NCI-H345 treated with DMSO at 0.1 percent for 48 hours (cell line): ENCODE measurements at regions not wholly inside any gene's neighbourhood (a gene's known extent, or its start where the extent isn't known, plus 50 kb on each side); places are given as distances from the start of the nearest gene placed in this dataset.

Source experiments
- DNase-seq: peaks from one replicate; lab custom pipeline; 2025; ENCODE audit not compliant: unreplicated experiment; lab: John Stamatoyannopoulos, UW

- DNase-seq: no peak
Measured at GRCh38 chrX:144790148-144790547, 457.2 kb upstream of the SPANXN1 start.

- DNase-seq: no peak
Measured at GRCh38 chrX:144791298-144791697, 456.0 kb upstream of the SPANXN1 start.

- DNase-seq: no peak
Measured at GRCh38 chrX:144798972-144799371, 448.3 kb upstream of the SPANXN1 start.

- no peak for DNase-seq
Measured at GRCh38 chrX:144801786-144802185, 445.5 kb upstream of the SPANXN1 start.

GRCh38 chrX:144809025-144809424, 438.3 kb upstream of the SPANXN1 start:
- DNase-seq: no peak

GRCh38 chrX:144810539-144810938, 436.8 kb upstream of the SPANXN1 start:
- DNase-seq: no peak

- no peak for DNase-seq
Measured at GRCh38 chrX:144819406-144819805, 427.9 kb upstream of the SPANXN1 start.

GRCh38 chrX:144840616-144841015, 406.7 kb upstream of the SPANXN1 start:
- DNase-seq: no peak

GRCh38 chrX:144849141-144849540, 398.2 kb upstream of the SPANXN1 start:
- no peak for DNase-seq

GRCh38 chrX:144896323-144896722, 351.0 kb upstream of the SPANXN1 start:
- no peak for DNase-seq

GRCh38 chrX:144901521-144901920, 345.8 kb upstream of the SPANXN1 start:
- DNase-seq: no peak

- DNase-seq: no peak
Measured at GRCh38 chrX:144916785-144917184, 330.5 kb upstream of the SPANXN1 start.

- no peak for DNase-seq
Measured at GRCh38 chrX:144918936-144919335, 328.4 kb upstream of the SPANXN1 start.

GRCh38 chrX:144946666-144947065, 300.6 kb upstream of the SPANXN1 start:
- no peak for DNase-seq
